NCI-H82 treated with DMSO at 0.1 percent for 48 hours (cell line): ENCODE measurements at regions not wholly inside any gene's neighbourhood (a gene's known extent, or its start where the extent isn't known, plus 50 kb on each side); places are given as distances from the start of the nearest gene placed in this dataset.
"Not testable (repeated sequence)": the region's sequence is repeated elsewhere in the genome, so short reads cannot be mapped to it uniquely, and the experiment has no call there.

Experiments used
- DNase-seq: peaks from one replicate; lab custom pipeline; 2025; ENCODE audit not compliant: unreplicated experiment; lab: John Stamatoyannopoulos, UW

GRCh38 chr12:46522071-46522470 is 149.5 kb upstream of the SLC38A2 start:
- DNase-seq: no peak

- DNase-seq: peak; percentile 78
Measured at GRCh38 chr12:46521145-46521544, 148.6 kb upstream of the SLC38A2 start.

GRCh38 chr12:46519407-46519806 is 146.8 kb upstream of the SLC38A2 start:
- DNase-seq: no peak

- DNase-seq: no peak
Measured at GRCh38 chr12:46518729-46519128, 146.2 kb upstream of the SLC38A2 start.

GRCh38 chr12:46518169-46518568 is 145.6 kb upstream of the SLC38A2 start:
- DNase-seq: no peak

GRCh38 chr12:46517579-46517962 is 145.0 kb upstream of the SLC38A2 start:
- DNase-seq: no peak

- no peak for DNase-seq
Measured at GRCh38 chr12:46516933-46517578, 144.5 kb upstream of the SLC38A2 start.

- DNase-seq: no peak
Measured at GRCh38 chr12:46516238-46516932, 143.8 kb upstream of the SLC38A2 start.

- no peak for DNase-seq
Measured at GRCh38 chr12:46515829-46516228, 143.3 kb upstream of the SLC38A2 start.

GRCh38 chr12:46514886-46515285 is 142.3 kb upstream of the SLC38A2 start:
- no peak for DNase-seq

GRCh38 chr12:46510257-46510656 is 137.7 kb upstream of the SLC38A2 start:
- DNase-seq: not testable (repeated sequence)

GRCh38 chr12:46509135-46509534 is 136.6 kb upstream of the SLC38A2 start:
- no peak for DNase-seq

GRCh38 chr12:46508651-46509050 is 136.1 kb upstream of the SLC38A2 start:
- no peak for DNase-seq

GRCh38 chr12:46507766-46508165 is 135.2 kb upstream of the SLC38A2 start:
- no peak for DNase-seq

GRCh38 chr12:46506961-46507360 is 134.4 kb upstream of the SLC38A2 start:
- DNase-seq: no peak

GRCh38 chr12:46506198-46506597 is 133.6 kb upstream of the SLC38A2 start:
- no peak for DNase-seq

GRCh38 chr12:46504494-46504893 is 131.9 kb upstream of the SLC38A2 start:
- DNase-seq: no peak

- no peak for DNase-seq
Measured at GRCh38 chr12:46503637-46504175, 131.1 kb upstream of the SLC38A2 start.

- DNase-seq: no peak
Measured at GRCh38 chr12:46500673-46501072, 128.1 kb upstream of the SLC38A2 start.

GRCh38 chr12:46499901-46500300 is 127.3 kb upstream of the SLC38A2 start:
- DNase-seq: no peak

GRCh38 chr12:46499226-46499625 is 126.7 kb upstream of the SLC38A2 start:
- DNase-seq: no peak

GRCh38 chr12:46497739-46498138 is 125.2 kb upstream of the SLC38A2 start:
- DNase-seq: no peak

- DNase-seq: no peak
Measured at GRCh38 chr12:46494424-46494823, 121.9 kb upstream of the SLC38A2 start.
